C4-2B (cell line): ENCODE measurements at regions not wholly inside any gene's neighbourhood (a gene's known extent, or its start where the extent isn't known, plus 50 kb on each side); places are given as distances from the start of the nearest gene placed in this dataset.

Experiments used
- CTCF ChIP-seq: fragments of 450-650 bp; conservative IDR thresholded peaks from 2 replicates; pipeline ENCODE4 v1.5.1; 2017; ENCODE audit warnings: mild to moderate bottlenecking
- ZFX ChIP-seq: fragments of 450-650 bp; IDR thresholded peaks from 2 replicates; pipeline ENCODE4 v1.6.1; 2017

- TF ChIP-seq CTCF (no peak), ZFX (no peak)
Observed at GRCh38 chr19:28577233-28577632, 635.7 kb downstream of the UQCRFS1 start.
